Urinary bladder (tissue), 3 donors: ENCODE measurements at regions not wholly inside any gene's neighbourhood (a gene's known extent, or its start where the extent isn't known, plus 50 kb on each side); places are given as distances from the start of the nearest gene placed in this dataset.

Experiments
- DNase-seq: peaks from one replicate; pipeline ENCODE4 v3.0.0-alpha.2; 2015; ENCODE audit errors: extremely low spot score
- H3K27ac ChIP-seq: one replicate; pipeline ENCODE4 v1.5.1; 2013; ENCODE audit warnings: low read depth, mild to moderate bottlenecking, moderate library complexity
- H3K36me3 ChIP-seq: one replicate; pipeline ENCODE4 v1.6.1; 2013; ENCODE audit warnings: mild to moderate bottlenecking, moderate library complexity; ENCODE audit not compliant: insufficient read depth
- H3K4me1 ChIP-seq: one replicate; pipeline ENCODE4 v1.6.1; 2013; ENCODE audit warnings: mild to moderate bottlenecking, moderate library complexity; ENCODE audit not compliant: insufficient read depth
- H3K4me3 ChIP-seq: one replicate; pipeline ENCODE4 v1.5.1; 2013; ENCODE audit warnings: low read depth, low read length
- WGBS: extraction: QIAGEN DNeasy Blood & Tissue Kit; methylation state at CpG from one replicate; pipeline ENCODE4 v1.1.7; 2013; 5-methylcytosine and 5-hydroxymethylcytosine counted together
- donor health status: healthy with polysubstance abuse.
- donor health status: healthy.

DNA sequence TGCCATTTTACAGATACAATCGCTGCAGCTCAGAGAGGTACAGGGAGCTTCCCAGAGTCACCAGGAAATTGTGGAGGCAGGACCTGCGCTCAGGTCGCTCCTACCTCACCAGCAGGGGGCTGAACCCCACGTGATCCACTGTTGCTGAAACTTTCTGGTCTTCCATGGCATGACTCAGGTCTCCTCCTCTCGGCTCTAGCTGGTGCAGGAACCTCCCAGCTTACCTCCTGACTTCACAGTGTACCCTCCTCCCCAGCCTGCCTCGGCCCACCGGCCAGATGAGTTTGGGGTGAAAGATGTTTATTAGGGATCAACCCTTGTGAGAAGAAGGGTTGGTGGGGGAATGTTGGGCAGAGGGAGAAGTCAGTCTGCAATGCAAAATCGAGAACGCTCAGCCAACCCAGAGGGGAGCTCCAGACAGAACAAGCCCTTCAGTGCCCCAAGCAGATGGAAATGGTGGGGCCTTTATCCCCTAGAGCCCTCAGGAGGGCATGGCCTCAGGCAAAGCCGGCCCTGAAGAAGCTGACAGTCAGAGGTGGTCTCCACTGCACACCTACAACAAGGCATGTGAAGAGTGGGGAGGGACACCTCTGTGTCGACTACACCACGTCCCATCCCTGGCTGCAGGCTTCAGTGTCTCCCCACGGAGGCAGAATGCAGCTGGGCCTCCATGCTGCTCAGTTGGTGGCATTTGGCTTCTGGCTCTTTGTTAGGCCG lies 118.6 kb upstream of the PRR20G start:
- no peak overlapping the region for H3K4me3 ChIP-seq
- no peak overlapping the region for H3K27ac ChIP-seq
- H3K36me3 ChIP-seq: no peaks in the 10 kb centered on the region
- no peak for DNase-seq
- H3K4me1 ChIP-seq: no peaks in the 10 kb centered on the region
- WGBS: 73% methylated on average over 14 of the region's 14 CpGs

DNA sequence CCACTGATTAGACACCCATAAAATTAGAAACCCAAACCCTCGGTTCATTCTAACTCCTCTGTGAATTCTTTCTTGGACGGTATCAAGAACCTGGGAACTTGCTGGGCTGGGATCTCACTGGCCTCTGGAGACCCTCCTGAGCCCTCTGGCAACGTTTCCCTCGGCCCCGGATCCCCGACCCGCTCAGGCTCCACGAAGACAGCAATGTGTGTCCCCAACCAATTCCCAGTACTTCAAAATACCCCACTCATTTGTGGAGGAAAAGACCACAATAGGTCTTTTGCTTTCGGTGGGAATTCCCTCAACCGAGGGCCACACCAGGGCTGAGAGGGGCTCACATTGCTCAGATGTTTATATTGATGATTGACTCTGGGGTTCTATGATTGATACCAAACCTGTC lies 117.9 kb upstream of the PRR20G start:
- no peak for DNase-seq
- H3K27ac ChIP-seq: no peak overlapping the region
- 79% methylated on average over 10 of the region's 10 CpGs for WGBS
- no peaks in the 10 kb centered on the region for H3K36me3 ChIP-seq
- H3K4me3 ChIP-seq: no peak overlapping the region
- H3K4me1 ChIP-seq: no peaks in the 10 kb centered on the region

GRCh38 chr3:127405010-127405598 lies 117.3 kb upstream of the PRR20G start:
- 62% methylated on average over 8 of the region's 8 CpGs for WGBS
- H3K4me3 ChIP-seq: no peak overlapping the region
- no peak for DNase-seq
- no peaks in the 10 kb centered on the region for H3K4me1 ChIP-seq
- no peak overlapping the region for H3K27ac ChIP-seq
- no peaks in the 10 kb centered on the region for H3K36me3 ChIP-seq

DNA sequence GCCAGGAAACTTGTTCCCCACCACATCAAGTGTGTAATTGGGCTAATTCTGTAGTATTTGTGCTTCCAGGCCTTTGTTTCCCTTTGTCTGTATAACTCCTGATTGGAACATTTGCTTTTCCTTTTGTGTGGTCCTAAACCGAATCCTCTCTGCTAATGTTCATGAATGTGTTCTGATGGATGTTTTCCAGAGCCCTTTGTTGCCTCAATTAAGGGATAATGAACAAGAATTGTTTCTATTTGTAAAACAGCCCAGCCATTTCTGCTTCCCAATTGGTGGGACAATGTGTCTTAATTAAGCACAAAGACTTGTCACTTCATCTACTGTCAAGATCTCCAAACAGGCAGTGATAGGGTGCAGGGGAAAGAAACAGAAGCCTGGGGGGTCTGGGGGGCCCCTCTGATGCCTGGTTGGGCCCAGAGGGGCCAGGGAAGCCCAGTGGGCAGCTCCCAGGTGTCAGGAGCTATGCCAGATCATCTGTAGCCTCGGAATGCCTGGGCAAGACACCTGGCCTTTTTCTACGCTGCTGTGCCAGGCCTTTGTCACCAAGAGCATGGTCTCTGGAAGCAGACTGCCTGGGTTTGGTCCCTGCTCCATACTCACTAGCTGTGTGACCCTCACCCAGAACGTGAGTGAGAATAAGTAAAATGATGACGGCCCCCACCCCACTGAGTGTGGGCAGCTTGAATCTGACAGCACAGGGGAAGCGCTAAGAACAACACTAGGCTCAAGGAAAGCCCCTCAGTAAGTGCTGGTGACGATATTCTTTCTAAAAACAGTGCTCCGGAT lies 116.6 kb upstream of the PRR20G start:
- Histone ChIP-seq H3K36me3 (no peaks in the 10 kb centered on the region), H3K4me1 (no peaks in the 10 kb centered on the region), H3K4me3 (no peak overlapping the region), H3K27ac (no peak overlapping the region)
- DNase-seq: no peak
- WGBS: 49% methylated on average over 8 of the region's 8 CpGs

DNA sequence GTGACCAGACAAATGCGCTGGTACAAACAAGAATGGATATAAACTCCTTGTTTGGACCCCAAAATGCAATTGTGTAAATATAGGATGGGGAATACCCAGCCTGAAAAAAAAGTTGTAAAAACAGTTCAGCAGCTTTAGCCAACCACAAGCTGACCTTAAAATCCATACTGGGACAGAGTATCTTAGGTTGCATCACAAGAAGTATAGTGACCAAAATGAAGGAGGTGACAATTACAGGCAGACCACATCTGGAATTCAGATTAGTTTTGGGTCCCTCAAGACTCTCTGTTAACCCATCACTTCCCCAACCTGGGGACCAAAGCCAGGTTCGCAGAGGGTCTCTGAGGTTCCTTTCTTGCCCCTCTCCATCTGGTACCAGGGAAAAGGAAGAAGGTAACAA lies 115.9 kb upstream of the PRR20G start:
- H3K27ac ChIP-seq: no peak overlapping the region
- H3K4me3 ChIP-seq: no peak overlapping the region
- no peak for DNase-seq
- H3K4me1 ChIP-seq: no peaks in the 10 kb centered on the region
- 91% methylated on average over 2 of the region's 2 CpGs for WGBS
- H3K36me3 ChIP-seq: no peaks in the 10 kb centered on the region

- Histone ChIP-seq H3K36me3 (no peaks in the 10 kb centered on the region), H3K27ac (no peak overlapping the region), H3K4me1 (no peaks in the 10 kb centered on the region), H3K4me3 (no peak overlapping the region)
- DNase-seq: no peak
Measured at GRCh38 chr3:127399154-127399553, 111.3 kb upstream of the PRR20G start.

- Histone ChIP-seq H3K27ac (no peak overlapping the region), H3K4me3 (no peak overlapping the region), H3K4me1 (no peaks in the 10 kb centered on the region), H3K36me3 (no peaks in the 10 kb centered on the region)
- no peak for DNase-seq
- 17% methylated on average over 8 of the region's 8 CpGs for WGBS
Measured at GRCh38 chr3:127396473-127396872, 108.6 kb upstream of the PRR20G start.

DNA sequence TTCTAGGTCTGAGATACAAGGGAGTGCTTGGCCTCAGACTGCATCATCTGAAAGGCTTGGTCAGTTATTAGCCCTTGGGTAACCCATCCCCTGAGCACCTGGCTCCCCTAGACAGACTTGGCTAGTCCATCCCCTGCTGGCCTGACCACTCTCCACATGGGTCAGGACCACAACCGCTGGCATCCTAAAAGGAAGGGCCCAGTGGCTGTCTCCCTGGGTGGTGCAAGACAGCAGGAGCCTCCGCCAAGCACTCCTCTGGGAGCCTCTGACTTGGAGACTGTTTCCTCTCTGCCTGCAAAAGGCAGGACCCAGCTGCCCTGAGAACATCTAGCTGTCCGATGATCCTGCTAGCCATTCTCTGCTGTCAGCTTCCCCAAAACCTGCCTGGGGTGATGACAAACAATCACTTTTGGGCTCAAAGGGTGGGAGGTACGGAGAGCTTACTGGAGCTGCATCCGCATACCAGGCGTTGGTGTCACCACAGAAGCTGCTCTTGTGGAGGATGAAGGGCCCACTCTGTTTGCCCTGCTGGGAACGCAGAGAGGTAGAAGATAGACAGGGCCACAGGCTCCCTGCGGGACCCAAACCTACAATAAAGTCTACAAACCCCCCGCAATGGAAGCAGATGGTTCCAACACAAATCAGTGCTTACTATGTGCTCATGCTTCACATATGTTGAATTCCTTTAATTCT lies 108.0 kb upstream of the PRR20G start:
- H3K36me3 ChIP-seq: no peaks in the 10 kb centered on the region
- WGBS: 58% methylated on average over 9 of the region's 9 CpGs
- no peak overlapping the region for H3K4me3 ChIP-seq
- no peak for DNase-seq
- H3K27ac ChIP-seq: no peak overlapping the region
- no peaks in the 10 kb centered on the region for H3K4me1 ChIP-seq

GRCh38 chr3:127394984-127395662 lies 107.3 kb upstream of the PRR20G start:
- Histone ChIP-seq H3K36me3 (no peaks in the 10 kb centered on the region), H3K4me1 (no peaks in the 10 kb centered on the region), H3K4me3 (no peak overlapping the region), H3K27ac (no peak overlapping the region)
- DNase-seq: no peak
- 68% methylated on average over 15 of the region's 15 CpGs for whole genome bisulfite sequencing

DNA sequence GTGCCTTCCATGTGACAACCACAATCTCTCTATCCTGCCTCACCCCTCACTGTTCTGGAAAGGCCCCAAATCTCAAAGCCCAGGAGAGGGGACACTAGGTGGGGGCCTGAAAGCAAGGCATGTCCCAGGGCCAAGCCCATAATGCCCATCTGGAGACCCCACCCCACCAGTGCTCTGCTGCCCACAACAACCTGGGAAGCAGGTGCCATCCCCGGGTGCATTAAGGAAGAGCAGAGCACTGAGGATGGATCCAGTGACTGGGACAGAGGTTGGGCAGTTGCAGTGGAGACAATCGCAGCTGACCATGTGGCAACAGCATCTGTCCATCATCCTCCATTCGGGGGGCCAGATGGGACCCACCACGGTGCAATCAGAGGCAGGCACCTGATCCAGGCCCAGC lies 106.2 kb upstream of the PRR20G start:
- DNase-seq: no peak

GRCh38 chr3:127393131-127393820 lies 105.4 kb upstream of the PRR20G start:
- Histone ChIP-seq H3K27ac (no peak overlapping the region), H3K4me3 (no peak overlapping the region), H3K36me3 (no peaks in the 10 kb centered on the region), H3K4me1 (no peaks in the 10 kb centered on the region)
- no peak for DNase-seq
- WGBS: 71% methylated on average over 5 of the region's 5 CpGs

More for the DNA sequence above, 106.2 kb upstream of the PRR20G start:
- Histone ChIP-seq H3K4me3 (no peak overlapping the region), H3K36me3 (no peaks in the 10 kb centered on the region), H3K27ac (no peak overlapping the region), H3K4me1 (no peaks in the 10 kb centered on the region)
- WGBS: 65% methylated on average over 4 of the region's 4 CpGs

GRCh38 chr3:127392156-127392490 lies 104.3 kb upstream of the PRR20G start:
- 78% methylated on average over 8 of the region's 8 CpGs for WGBS
- Histone ChIP-seq H3K4me1 (no peaks in the 10 kb centered on the region), H3K36me3 (no peaks in the 10 kb centered on the region), H3K4me3 (no peak overlapping the region), H3K27ac (no peak overlapping the region)
- DNase-seq: no peak
